ENCODE measurements at regions not wholly inside any gene's neighbourhood (a gene's known extent, or its start where the extent isn't known, plus 50 kb on each side); places are given as distances from the start of the nearest gene placed in this dataset.
"Not testable (repeated sequence)": the region's sequence is repeated elsewhere in the genome, so short reads cannot be mapped to it uniquely, and the experiment has no call there.

- DNase-seq: no peak
Observed at GRCh38 chr6:115873901-115874300, 186.8 kb downstream of the FRK start.

GRCh38 chr6:115870464-115870863, 190.2 kb downstream of the FRK start:
- DNase-seq: no peak

GRCh38 chr6:115865914-115866313, 194.8 kb downstream of the FRK start:
- no peak for DNase-seq

DNA sequence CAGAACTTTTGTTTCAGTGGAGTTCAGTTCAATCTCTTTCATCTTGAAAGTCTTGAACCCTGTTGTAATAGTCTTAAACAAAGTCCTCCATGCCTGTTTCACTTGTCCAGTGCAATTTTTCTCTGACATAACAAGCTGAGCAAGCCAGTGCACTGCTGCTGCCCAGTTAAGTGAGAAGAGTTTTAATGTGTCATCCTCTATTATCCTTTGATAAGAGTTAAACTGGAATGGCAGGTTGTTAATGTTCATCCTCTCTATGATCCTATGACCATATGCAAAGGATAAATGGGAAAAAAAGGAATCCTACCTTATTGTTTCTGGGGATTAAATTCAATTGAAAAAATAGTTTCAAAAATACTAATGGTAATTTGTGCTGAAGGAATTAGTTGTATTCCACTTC, 197.5 kb downstream of the FRK start:
- no peak for DNase-seq

DNA sequence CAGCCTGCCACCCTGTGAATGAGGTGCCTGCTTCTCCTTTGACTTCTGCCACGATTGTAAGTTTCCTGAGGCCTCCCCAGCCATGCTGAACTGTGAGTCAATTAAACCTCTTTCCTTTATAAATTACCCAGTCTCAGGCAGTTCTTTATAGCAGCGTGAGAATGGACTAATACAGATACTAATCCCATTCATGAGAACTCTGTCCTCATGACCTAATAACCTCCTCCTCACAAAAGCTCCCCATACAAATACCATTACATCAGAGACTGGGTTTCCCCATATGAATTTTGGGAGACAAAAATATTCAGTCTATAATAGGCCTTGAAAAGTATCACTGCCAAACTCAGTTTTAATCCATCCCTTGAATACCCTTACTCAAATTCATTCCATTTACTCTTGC, 199.0 kb downstream of the FRK start:
- not testable (repeated sequence) for DNase-seq

GRCh38 chr6:115859577-115859976, 201.1 kb downstream of the FRK start:
- not testable (repeated sequence) for DNase-seq

DNA sequence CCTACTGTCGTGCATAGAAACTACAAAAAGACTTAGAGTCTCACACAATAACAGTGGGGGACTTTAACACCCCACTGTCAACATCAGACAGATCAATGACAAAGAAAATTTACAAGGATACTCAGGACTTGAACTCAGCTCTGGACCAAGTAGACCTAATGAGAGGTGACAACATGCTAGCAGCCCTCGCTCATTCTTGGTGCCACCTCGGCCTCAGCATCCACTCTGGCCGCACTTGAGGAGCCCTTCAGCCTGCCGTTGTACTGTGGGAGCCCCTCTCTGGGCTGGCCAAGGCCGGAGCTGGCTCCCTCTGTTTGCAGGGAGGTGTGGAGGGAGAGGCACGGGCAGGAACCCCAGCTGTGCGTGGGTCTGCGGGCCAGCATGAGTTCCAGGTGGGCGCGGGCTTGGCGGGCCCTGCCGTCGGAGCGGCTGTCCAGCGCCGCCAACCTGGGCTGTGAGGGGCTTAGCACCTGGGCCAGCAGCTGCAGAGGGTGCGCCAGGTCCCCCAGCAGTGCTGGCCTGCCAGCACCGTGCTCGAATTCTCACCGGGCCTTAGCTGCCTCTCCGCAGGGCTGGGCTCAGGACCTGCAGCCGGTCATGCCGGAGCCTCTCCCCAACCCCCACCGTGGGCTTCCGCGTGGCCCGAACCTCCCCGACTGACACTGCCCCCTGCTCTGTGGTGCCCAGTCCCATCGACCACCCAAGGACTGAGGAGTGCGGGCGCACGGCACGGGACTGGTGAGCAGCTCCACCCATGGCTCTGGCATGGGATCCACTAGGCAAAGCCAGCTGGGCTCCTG, 205.6 kb downstream of the FRK start:
- no peak for DNase-seq

GRCh38 chr6:115847671-115848070, 213.0 kb downstream of the FRK start:
- no peak for DNase-seq

GRCh38 chr6:115843945-115844344, 216.7 kb downstream of the FRK start:
- DNase-seq: no peak

GRCh38 chr6:115842338-115842737, 218.4 kb downstream of the FRK start:
- DNase-seq: no peak

GRCh38 chr6:115839583-115840181, 221.0 kb downstream of the FRK start:
- no peak for DNase-seq

GRCh38 chr6:115838763-115839401, 221.8 kb downstream of the FRK start:
- DNase-seq: no peak

GRCh38 chr6:115838216-115838615, 222.5 kb downstream of the FRK start:
- no peak for DNase-seq

- DNase-seq: not testable (repeated sequence)
Observed at GRCh38 chr6:115836374-115836773, 224.3 kb downstream of the FRK start.

DNA sequence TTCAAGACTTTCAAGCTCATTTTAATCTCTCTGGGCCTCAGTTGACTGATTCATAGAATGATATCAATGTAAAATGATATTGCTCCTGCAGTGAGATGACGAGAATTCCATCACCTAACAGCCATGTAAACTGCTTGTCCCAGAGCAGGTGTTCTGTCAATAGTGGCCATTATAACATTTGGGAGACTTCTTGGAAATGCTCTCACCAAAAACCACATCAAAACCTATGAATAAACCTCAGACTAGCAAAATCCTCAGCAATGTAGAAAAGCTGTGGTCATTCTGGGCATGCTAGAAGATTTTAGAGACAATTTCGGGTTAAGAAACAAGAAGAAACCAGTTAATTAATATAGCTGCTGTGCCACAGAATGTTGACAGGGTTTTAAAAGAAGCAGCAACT, 225.4 kb downstream of the FRK start:
- no peak for DNase-seq

DNA sequence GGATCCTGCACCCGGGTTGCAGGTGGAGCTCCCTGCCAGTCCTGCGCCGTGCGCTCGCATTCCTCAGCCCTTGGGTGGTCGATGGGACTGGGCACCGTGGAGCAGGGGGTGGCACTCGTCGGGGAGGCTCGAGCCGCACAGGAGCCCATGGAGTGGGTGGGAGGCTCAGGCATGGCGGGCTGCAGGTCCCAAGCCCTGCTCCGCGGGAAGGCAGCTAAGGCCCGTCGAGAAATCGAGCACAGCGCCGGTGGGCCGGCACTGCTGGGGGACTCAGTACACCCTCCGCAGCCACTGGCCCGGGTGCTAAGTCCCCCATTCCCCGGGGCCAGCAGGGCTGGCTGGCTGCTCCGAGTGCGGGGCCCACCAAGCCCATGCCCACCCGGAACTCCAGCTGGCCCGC, 226.1 kb downstream of the FRK start:
- DNase-seq: not testable (repeated sequence)

DNA sequence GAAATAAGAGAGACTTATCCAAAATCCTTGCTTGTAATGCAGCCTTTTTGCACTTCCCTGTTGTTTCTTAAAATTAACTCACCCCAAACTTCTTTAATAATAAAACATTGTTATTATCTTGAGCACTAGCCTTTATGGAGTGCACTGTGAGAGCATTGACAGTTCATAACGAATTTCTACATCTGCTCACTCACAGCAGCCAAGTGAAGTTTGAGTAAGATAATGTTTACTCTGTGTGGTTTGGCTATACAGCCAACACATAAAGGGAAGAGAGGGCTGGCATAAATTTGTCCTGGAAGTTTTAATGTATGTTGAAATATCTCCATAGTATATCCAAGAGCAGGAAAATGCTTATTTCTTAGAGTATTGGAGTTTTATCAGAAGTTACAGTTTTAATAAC, 227.9 kb downstream of the FRK start:
- no peak for DNase-seq

DNA sequence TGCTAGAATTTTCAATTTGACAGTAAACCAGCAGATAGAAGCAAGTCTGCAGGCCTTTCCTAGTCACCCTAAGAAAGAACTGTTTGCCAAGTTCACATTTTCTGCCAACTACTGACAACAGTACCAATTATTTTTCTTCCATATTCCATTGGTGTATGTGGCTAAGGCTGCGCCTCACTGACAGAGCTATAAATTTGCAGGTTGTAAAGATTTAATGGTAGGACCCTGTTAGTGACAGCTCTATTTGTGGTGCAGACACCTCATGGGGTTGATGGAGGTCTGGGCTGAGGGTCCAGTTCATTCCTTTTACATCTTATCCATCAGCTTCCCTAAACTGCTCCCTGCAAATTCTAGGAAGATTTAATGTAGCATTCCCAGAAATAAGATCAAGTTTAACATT, 228.5 kb downstream of the FRK start:
- no peak for DNase-seq

DNA sequence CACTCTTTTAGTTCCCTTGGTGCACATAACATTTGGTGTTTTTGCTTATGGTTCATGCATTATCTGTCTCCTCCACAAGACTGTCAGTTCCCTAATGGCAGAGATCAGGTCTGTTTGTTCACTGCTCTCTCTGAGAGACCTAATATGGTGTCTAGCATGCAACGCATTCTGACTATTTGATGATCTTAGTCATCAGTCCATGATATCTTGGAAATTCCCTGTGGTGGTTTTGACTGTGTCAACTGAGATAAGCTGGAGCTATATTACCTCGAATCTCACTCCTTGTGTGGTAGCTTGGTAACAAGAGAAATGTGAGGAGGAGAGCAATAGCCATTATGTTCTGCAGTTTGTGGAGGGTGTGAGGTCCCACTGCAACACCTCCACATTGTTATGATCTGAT, 229.8 kb downstream of the FRK start:
- no peak for DNase-seq

DNA sequence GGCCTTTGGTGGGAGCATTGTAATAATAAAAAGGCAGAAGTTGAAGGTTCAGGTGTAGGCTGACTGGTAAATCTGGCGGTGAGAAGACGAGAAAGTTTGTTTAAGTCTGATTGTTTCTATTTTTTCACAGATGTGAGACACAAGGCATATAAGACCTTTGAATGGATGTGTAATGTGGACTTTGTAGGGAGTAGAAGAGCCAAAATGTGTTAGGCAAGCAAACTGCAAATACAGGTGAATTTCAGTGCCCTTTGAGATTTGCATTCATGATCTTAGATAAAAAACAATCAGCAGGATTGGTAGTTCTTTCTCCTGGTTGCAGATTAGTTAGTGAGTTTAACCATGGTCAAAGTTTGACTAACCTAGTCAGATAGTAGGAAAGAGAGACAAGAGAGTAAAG, 238.9 kb downstream of the FRK start:
- DNase-seq: no peak

DNA sequence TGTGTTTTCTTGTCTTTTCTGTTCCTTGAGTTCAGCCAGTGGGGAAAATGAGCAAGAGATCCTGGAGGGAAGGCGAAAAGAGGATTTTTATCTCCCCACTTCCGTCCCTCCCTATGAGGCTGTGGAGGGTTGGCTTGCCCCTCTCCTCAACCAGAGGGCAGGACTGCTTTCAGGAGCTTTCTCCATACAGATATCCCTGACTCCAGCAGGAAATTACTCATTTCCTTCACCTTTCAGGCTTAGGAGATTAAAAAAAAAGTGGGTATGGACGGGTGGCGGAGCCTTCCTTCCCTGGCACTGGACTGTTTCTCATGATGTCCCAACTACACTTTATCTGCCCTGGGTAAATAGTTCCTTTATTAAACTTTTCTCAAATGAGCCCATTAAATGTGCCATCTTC, 241.2 kb downstream of the FRK start:
- DNase-seq: no peak

GRCh38 chr6:115817161-115817560, 243.5 kb downstream of the FRK start:
- no peak for DNase-seq

DNA sequence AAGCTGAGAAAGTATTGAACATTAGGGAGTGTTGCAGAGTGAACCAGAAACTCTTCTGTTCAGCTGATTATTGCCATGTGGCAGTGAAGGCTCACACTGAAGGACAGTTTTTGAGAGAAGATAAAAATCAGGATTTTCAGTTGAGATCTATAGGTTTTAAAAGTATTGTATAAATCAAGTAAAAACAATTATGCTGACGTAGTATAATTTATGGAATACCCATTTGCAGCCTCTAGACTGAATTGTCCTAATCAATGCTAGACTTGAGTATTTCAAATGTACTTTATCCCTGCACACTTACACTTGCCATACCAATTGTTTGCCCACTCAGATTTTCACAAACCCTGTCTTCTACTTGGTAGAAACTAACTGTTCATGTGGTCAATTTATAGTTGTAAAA, 245.8 kb downstream of the FRK start:
- no peak for DNase-seq

GRCh38 chr6:115811541-115811940, 249.2 kb downstream of the FRK start:
- DNase-seq: no peak

Measured in stimulated activated CD4-positive, alpha-beta T cell treated with anti-CD3 and anti-CD28 coated beads, Interleukin-2, amount 100 ng/mL, for 48 hours (primary cell).